SH-SY5Y (cell line): ENCODE measurements at regions not wholly inside any gene's neighbourhood (a gene's known extent, or its start where the extent isn't known, plus 50 kb on each side); places are given as distances from the start of the nearest gene placed in this dataset.

Experiments used
- GATA2 ChIP-seq: IDR thresholded peaks from 2 replicates; pipeline ENCODE4 v1.6.1; 2011; ENCODE audit warnings: mild to moderate bottlenecking, low read depth, low read length
- GATA3 ChIP-seq: IDR thresholded peaks from 2 replicates; pipeline ENCODE4 v1.6.1; 2011; ENCODE audit warnings: low read depth, mild to moderate bottlenecking, low read length, moderate library complexity

- no peak for TF ChIP-seq GATA2
- no peak for TF ChIP-seq GATA3
Observed at GRCh38 chr14:50000380-50001150, 107.7 kb downstream of the ARF6 start.

GRCh38 chr14:50001151-50001998 lies 108.5 kb downstream of the ARF6 start:
- TF ChIP-seq GATA3 (no peak), GATA2 (no peak)

GRCh38 chr14:50001999-50002925 lies 109.4 kb downstream of the ARF6 start:
- TF ChIP-seq GATA2 (no peak), GATA3 (no peak)

GRCh38 chr14:50002926-50003212 lies 110.0 kb downstream of the ARF6 start:
- TF ChIP-seq GATA3 (no peak), GATA2 (no peak)

- TF ChIP-seq GATA2 (no peak), GATA3 (no peak)
Observed at GRCh38 chr14:50003213-50004021, 110.5 kb downstream of the ARF6 start.

GRCh38 chr14:50006141-50006540 lies 110.2 kb downstream of the VCPKMT start:
- no peak for TF ChIP-seq GATA3
- no peak for TF ChIP-seq GATA2

- TF ChIP-seq GATA3, result no peak
- no peak for TF ChIP-seq GATA2
Observed at GRCh38 chr14:50007123-50007903, 109.1 kb downstream of the VCPKMT start.

GRCh38 chr14:50008562-50008961 lies 107.8 kb downstream of the VCPKMT start:
- TF ChIP-seq GATA2 (no peak), GATA3 (no peak)

- TF ChIP-seq GATA3 (no peak), GATA2 (no peak)
Observed at GRCh38 chr14:50008974-50009373, 107.4 kb downstream of the VCPKMT start.

- TF ChIP-seq GATA2, result no peak
- no peak for TF ChIP-seq GATA3
Observed at GRCh38 chr14:50010752-50011151, 105.6 kb downstream of the VCPKMT start.

GRCh38 chr14:50011242-50011641 lies 105.1 kb downstream of the VCPKMT start:
- TF ChIP-seq GATA2 (no peak), GATA3 (no peak)

- TF ChIP-seq GATA3, result no peak
- no peak for TF ChIP-seq GATA2
Observed at GRCh38 chr14:50012644-50013043, 103.7 kb downstream of the VCPKMT start.

- TF ChIP-seq GATA3 (no peak), GATA2 (no peak)
Observed at GRCh38 chr14:50013198-50013918, 103.0 kb downstream of the VCPKMT start.
